Keratinocyte (primary cell): ENCODE measurements at regions not wholly inside any gene's neighbourhood (a gene's known extent, or its start where the extent isn't known, plus 50 kb on each side); places are given as distances from the start of the nearest gene placed in this dataset.

Experiments
- DNase-seq: peaks from one replicate; pipeline ENCODE4 v3.0.0-alpha.2; 2011; ENCODE audit warnings: low read depth, missing footprints, low spot score
- FAIRE-seq: peaks from 2 replicates; lab custom pipeline; 2011; peaks lifted over from hg19 to GRCh38; lab: Jason Lieb, UNC
- H2AFZ ChIP-seq: 2 replicates; pipeline ENCODE4 v1.6.0; 2012; ENCODE audit warnings: low read length, control low read depth, inconsistent platforms; ENCODE audit not compliant: control insufficient read depth
- H3K27ac ChIP-seq: 2 replicates; pipeline ENCODE4 v1.5.1; 2011; ENCODE audit warnings: low read length; ENCODE audit not compliant: control insufficient read depth, insufficient read depth
- H3K27me3 ChIP-seq: 3 replicates; pipeline ENCODE4 v1.6.0; 2011; ENCODE audit warnings: low read length; ENCODE audit not compliant: control insufficient read depth, insufficient read depth; ENCODE audit errors: extremely low read depth
- H3K36me3 ChIP-seq, 2 experiments: 2 replicates in 1 of 2; 3 replicates in 1 of 2; pipeline ENCODE4 v1.5.1; 2011; ENCODE audit warnings: low read length in 2 of 2, mild to moderate bottlenecking in 1 of 2; ENCODE audit not compliant: control insufficient read depth in 2 of 2, insufficient read depth in 2 of 2; ENCODE audit errors: extremely low read depth in 1 of 2
- H3K4me1 ChIP-seq: 3 replicates; pipeline ENCODE4 v1.5.1; 2011; ENCODE audit warnings: low read length; ENCODE audit not compliant: control insufficient read depth, insufficient read depth; ENCODE audit errors: extremely low read depth
- H3K4me2 ChIP-seq: 3 replicates; pipeline ENCODE4 v1.6.0; 2011; ENCODE audit warnings: low read depth, low read length; ENCODE audit not compliant: control insufficient read depth, insufficient read depth; ENCODE audit errors: extremely low read depth
- H3K4me3 ChIP-seq, 3 experiments: fragments of 200-600 bp in 1 of 3; sonication (generic) in 1 of 3; 2 replicates in 2 of 3; 3 replicates in 1 of 3; pipeline ENCODE4 v1.5.1; 2011 to 2016; ENCODE audit warnings: low read length in 3 of 3, mild to moderate bottlenecking in 3 of 3, control low read depth in 2 of 3, inconsistent platforms in 1 of 3, low read depth in 1 of 3, mixed read lengths in 1 of 3, mixed run types in 1 of 3, moderate library complexity in 1 of 3; ENCODE audit not compliant: control insufficient read depth in 2 of 3, insufficient read depth in 2 of 3; ENCODE audit errors: extremely low read depth in 1 of 3
- H3K79me2 ChIP-seq: 2 replicates; pipeline ENCODE4 v1.6.0; 2012; ENCODE audit warnings: low read length; ENCODE audit not compliant: control insufficient read depth, insufficient read depth
- H3K9ac ChIP-seq: 3 replicates; pipeline ENCODE4 v1.6.0; 2011; ENCODE audit warnings: low read length; ENCODE audit not compliant: control insufficient read depth, insufficient read depth; ENCODE audit errors: extremely low read depth
- H3K9me1 ChIP-seq: 3 replicates; pipeline ENCODE4 v1.6.0; 2011; ENCODE audit warnings: low read length; ENCODE audit not compliant: control insufficient read depth, insufficient read depth; ENCODE audit errors: extremely low read depth
- H3K9me3 ChIP-seq: 2 replicates; pipeline ENCODE4 v1.5.1; 2012; ENCODE audit warnings: low read depth, low read length; ENCODE audit not compliant: control insufficient read depth
- H4K20me1 ChIP-seq: 3 replicates; pipeline ENCODE4 v1.6.0; 2011; ENCODE audit warnings: low read length; ENCODE audit not compliant: control insufficient read depth, insufficient read depth; ENCODE audit errors: extremely low read depth
- EZH2 ChIP-seq: IDR thresholded peaks from one replicate; pipeline ENCODE4 v1.6.1; 2012; ENCODE audit warnings: inconsistent platforms, mild to moderate bottlenecking, low read length, moderate library complexity
- dilution Hi-C: fragments of 300-500 bp; cut with MboI; formaldehyde crosslinking; loops from one replicate; pipeline ENCODE4 v1.7.0; 2020; ENCODE audit warnings: low sequenced_read_pairs; ENCODE audit not compliant: extremely low pct_ligation_motif_present
- TF ChIP-seq, protein P1 (sequence below), 3 experiments: IDR thresholded peaks in 1 of 3; conservative IDR thresholded peaks in 1 of 3; optimal IDR thresholded peaks in 1 of 3; 2 replicates in 2 of 3; 3 replicates in 1 of 3; pipeline versions ENCODE3 to v1.5.1; 2011; ENCODE audit warnings: low read length in 3 of 3, mild to moderate bottlenecking in 3 of 3, moderate library complexity in 2 of 3, control low read depth in 1 of 3, inconsistent platforms in 1 of 3; ENCODE audit not compliant: insufficient read depth in 2 of 3; ENCODE audit errors: extremely low read depth in 1 of 3

DNA sequence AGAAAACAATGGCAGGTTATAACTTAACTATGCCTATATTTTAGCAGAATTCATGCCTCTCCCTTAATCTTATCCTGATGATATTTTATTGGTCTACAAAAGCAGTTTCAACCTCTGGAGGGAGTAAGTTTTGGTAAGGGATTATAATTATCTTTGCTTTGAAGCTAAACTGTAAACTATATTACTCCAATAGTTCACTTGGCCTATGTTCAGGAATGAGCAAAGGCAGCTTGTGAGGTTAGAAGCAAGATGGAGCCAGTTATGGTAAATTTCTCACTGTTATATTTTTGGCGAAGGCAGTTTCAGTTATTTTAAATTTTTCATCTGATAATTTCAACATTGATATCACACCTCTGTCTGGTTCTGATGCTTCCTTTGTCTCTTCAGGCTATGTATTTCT, 192.5 kb upstream of the RGPD4 start:
- Histone ChIP-seq H3K9ac (no peak overlapping the region), H3K27ac (peak overlapping the region; percentile 64), H4K20me1 (no peaks in the 10 kb centered on the region), H3K4me2 (no peak overlapping the region), H2AFZ (no peak overlapping the region), H3K36me3 (no peaks in the 10 kb centered on the region), H3K4me3 (no peak overlapping the region), H3K27me3 (no peaks in the 10 kb centered on the region), H3K9me1 (no peaks in the 10 kb centered on the region), H3K4me1 (peaks cover 10% of the 10 kb centered on the region), H3K79me2 (no peaks in the 10 kb centered on the region), H3K9me3 (no peaks in the 10 kb centered on the region)
- TF ChIP-seq EZH2, result no peak
- TF ChIP-seq, protein P1, sequence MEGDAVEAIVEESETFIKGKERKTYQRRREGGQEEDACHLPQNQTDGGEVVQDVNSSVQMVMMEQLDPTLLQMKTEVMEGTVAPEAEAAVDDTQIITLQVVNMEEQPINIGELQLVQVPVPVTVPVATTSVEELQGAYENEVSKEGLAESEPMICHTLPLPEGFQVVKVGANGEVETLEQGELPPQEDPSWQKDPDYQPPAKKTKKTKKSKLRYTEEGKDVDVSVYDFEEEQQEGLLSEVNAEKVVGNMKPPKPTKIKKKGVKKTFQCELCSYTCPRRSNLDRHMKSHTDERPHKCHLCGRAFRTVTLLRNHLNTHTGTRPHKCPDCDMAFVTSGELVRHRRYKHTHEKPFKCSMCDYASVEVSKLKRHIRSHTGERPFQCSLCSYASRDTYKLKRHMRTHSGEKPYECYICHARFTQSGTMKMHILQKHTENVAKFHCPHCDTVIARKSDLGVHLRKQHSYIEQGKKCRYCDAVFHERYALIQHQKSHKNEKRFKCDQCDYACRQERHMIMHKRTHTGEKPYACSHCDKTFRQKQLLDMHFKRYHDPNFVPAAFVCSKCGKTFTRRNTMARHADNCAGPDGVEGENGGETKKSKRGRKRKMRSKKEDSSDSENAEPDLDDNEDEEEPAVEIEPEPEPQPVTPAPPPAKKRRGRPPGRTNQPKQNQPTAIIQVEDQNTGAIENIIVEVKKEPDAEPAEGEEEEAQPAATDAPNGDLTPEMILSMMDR (optimal IDR thresholded peaks at IDR 0.05 in 1 of 3, IDR thresholded peaks at IDR 0.05 in 1 of 3, conservative IDR thresholded peaks at IDR 0.05 in 1 of 3; ENCODE audit: extremely low read depth in 1 of 3, insufficient read depth in 2 of 3, low read length in 3 of 3), result no peak
- dilution Hi-C loops, result no loop called here
- no peak for DNase-seq
- FAIRE-seq, result no peak

DNA sequence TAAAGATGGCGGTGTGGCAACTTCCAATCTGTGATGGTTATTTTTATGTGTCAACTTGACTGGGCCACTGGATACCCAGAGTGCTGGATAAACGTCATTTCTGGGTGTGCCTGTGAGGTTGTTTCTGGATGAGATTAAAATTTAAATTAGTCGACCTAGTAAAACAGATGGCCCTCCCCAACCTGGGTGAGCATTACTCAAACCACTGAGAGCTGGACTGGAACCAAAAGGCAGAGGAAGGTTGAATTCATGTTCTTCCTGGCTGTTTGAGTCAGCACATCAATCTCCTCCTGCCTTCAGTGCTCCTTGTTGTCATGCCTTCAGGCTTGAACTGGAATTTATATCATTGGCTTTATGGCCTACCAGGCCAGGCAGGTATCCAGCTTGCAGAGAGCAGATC, 190.8 kb upstream of the RGPD4 start:
- no peaks in the 10 kb centered on the region for H3K9me1 ChIP-seq
- peak; percentile 92 for FAIRE-seq
- no peaks in the 10 kb centered on the region for H3K36me3 ChIP-seq
- H3K4me3 ChIP-seq, result no peak overlapping the region
- peak; percentile 62 for DNase-seq
- no peak overlapping the region for H3K4me2 ChIP-seq
- TF ChIP-seq EZH2, result no peak
- TF ChIP-seq, protein P1 (optimal IDR thresholded peaks at IDR 0.05 in 1 of 3, IDR thresholded peaks at IDR 0.05 in 1 of 3, conservative IDR thresholded peaks at IDR 0.05 in 1 of 3; ENCODE audit: extremely low read depth in 1 of 3, insufficient read depth in 2 of 3, low read length in 3 of 3), result no peak
- H3K79me2 ChIP-seq, result no peaks in the 10 kb centered on the region
- H3K9ac ChIP-seq, result no peak overlapping the region
- no peaks in the 10 kb centered on the region for H4K20me1 ChIP-seq
- H3K27me3 ChIP-seq, result no peaks in the 10 kb centered on the region
- no peak overlapping the region for H2AFZ ChIP-seq
- no peaks in the 10 kb centered on the region for H3K9me3 ChIP-seq
- peak overlapping the region; percentile 16 for H3K27ac ChIP-seq
- dilution Hi-C loops, result no loop called here
- H3K4me1 ChIP-seq, result peaks cover 10% of the 10 kb centered on the region
